ENCODE measurements at regions not wholly inside any gene's neighbourhood (a gene's known extent, or its start where the extent isn't known, plus 50 kb on each side); places are given as distances from the start of the nearest gene placed in this dataset.

DNA sequence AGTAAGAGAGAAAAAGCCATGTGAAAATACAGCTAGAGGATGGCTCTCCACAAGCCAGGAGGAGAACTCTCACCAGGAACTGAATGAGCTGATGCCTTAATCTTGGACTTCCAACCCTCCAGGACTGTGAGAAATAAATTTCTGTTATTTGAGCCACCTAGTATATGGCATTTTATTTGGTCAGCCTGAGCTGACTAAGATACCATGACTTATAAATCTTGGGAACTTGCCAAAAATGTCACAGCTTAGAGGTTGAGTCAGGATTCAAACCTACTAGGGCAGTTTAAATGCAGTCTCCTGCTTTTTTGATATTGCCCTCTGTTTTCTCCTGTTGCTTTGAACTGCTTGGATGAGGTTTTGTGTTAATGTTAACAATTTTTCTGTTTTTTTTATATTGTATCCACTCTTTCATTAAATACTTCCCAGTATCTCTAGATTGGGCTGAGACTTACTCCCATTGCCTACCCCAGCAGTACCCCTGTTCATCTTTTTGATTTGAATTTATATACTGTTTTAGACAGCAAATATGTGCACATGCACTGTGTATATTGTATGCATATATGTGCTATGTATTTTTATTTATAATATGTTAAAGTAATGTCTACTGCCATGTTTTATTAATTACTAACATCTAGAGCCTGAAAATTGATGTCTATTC, 1223.2 kb downstream of the OTOL1 start:
- no peak for TF ChIP-seq POLR2AphosphoS5 (IDR thresholded peaks at IDR 0.05)
- TF ChIP-seq, protein P1, sequence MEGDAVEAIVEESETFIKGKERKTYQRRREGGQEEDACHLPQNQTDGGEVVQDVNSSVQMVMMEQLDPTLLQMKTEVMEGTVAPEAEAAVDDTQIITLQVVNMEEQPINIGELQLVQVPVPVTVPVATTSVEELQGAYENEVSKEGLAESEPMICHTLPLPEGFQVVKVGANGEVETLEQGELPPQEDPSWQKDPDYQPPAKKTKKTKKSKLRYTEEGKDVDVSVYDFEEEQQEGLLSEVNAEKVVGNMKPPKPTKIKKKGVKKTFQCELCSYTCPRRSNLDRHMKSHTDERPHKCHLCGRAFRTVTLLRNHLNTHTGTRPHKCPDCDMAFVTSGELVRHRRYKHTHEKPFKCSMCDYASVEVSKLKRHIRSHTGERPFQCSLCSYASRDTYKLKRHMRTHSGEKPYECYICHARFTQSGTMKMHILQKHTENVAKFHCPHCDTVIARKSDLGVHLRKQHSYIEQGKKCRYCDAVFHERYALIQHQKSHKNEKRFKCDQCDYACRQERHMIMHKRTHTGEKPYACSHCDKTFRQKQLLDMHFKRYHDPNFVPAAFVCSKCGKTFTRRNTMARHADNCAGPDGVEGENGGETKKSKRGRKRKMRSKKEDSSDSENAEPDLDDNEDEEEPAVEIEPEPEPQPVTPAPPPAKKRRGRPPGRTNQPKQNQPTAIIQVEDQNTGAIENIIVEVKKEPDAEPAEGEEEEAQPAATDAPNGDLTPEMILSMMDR (IDR thresholded peaks at IDR 0.05), result no peak
- no peak for TF ChIP-seq POLR2A (IDR thresholded peaks at IDR 0.05)

Measured in gastroesophageal sphincter (tissue), 3 donors.